SKM-1 (cell line): ENCODE measurements at regions not wholly inside any gene's neighbourhood (a gene's known extent, or its start where the extent isn't known, plus 50 kb on each side); places are given as distances from the start of the nearest gene placed in this dataset.
A peak's percentile ranks its signal among the peaks of the same experiment; 100 is the strongest.
"Not testable (repeated sequence)": the region's sequence is repeated elsewhere in the genome, so short reads cannot be mapped to it uniquely, and the experiment has no call there.

ENCODE experiments used
- DNase-seq: peaks from one replicate; lab custom pipeline; 2025; ENCODE audit not compliant: unreplicated experiment; lab: John Stamatoyannopoulos, UW

- not testable (repeated sequence) for DNase-seq
Measured at GRCh38 chr5:108532129-108532445, 150.2 kb upstream of the FBXL17 start.

- no peak for DNase-seq
Measured at GRCh38 chr5:108531367-108532128, 149.7 kb upstream of the FBXL17 start.

GRCh38 chr5:108530706-108531105, 148.8 kb upstream of the FBXL17 start:
- no peak for DNase-seq

GRCh38 chr5:108529381-108529780, 147.5 kb upstream of the FBXL17 start:
- no peak for DNase-seq

GRCh38 chr5:108528655-108529054, 146.8 kb upstream of the FBXL17 start:
- DNase-seq: no peak

- DNase-seq: no peak
Measured at GRCh38 chr5:108524564-108524963, 142.7 kb upstream of the FBXL17 start.

GRCh38 chr5:108523360-108523759, 141.5 kb upstream of the FBXL17 start:
- DNase-seq: no peak

- DNase-seq: peak; percentile 56
Measured at GRCh38 chr5:108521841-108522506, 140.1 kb upstream of the FBXL17 start.

GRCh38 chr5:108521011-108521700, 139.3 kb upstream of the FBXL17 start:
- no peak for DNase-seq

GRCh38 chr5:108516785-108517184, 134.9 kb upstream of the FBXL17 start:
- DNase-seq: no peak

GRCh38 chr5:108515517-108516105, 133.7 kb upstream of the FBXL17 start:
- DNase-seq: no peak

- DNase-seq: no peak
Measured at GRCh38 chr5:108508979-108509378, 127.1 kb upstream of the FBXL17 start.

- DNase-seq: no peak
Measured at GRCh38 chr5:108507631-108508030, 125.7 kb upstream of the FBXL17 start.

- DNase-seq: no peak
Measured at GRCh38 chr5:108505608-108506007, 123.7 kb upstream of the FBXL17 start.

- no peak for DNase-seq
Measured at GRCh38 chr5:108504974-108505373, 123.1 kb upstream of the FBXL17 start.

GRCh38 chr5:108503986-108504385, 122.1 kb upstream of the FBXL17 start:
- DNase-seq: no peak

- not testable (repeated sequence) for DNase-seq
Measured at GRCh38 chr5:108495615-108496014, 113.7 kb upstream of the FBXL17 start.

- DNase-seq: no peak
Measured at GRCh38 chr5:108487951-108488350, 106.1 kb upstream of the FBXL17 start.

- DNase-seq: no peak
Measured at GRCh38 chr5:108484035-108484434, 102.1 kb upstream of the FBXL17 start.

GRCh38 chr5:108481355-108481931, 99.5 kb upstream of the FBXL17 start:
- DNase-seq: peak; percentile 2

- DNase-seq: no peak
Measured at GRCh38 chr5:108472237-108472636, 90.3 kb upstream of the FBXL17 start.
